ENCODE measurements at regions not wholly inside any gene's neighbourhood (a gene's known extent, or its start where the extent isn't known, plus 50 kb on each side); places are given as distances from the start of the nearest gene placed in this dataset.

GRCh38 chr11:41779401-41779960 lies 320.0 kb upstream of the LRRC4C start:
- DNase-seq, result peak; percentile 25
- peak overlapping the region; percentile 48 for H3K27ac ChIP-seq

GRCh38 chr11:41781441-41781840 lies 322.0 kb upstream of the LRRC4C start:
- H3K4me3 ChIP-seq, result no peak overlapping the region
- no peak overlapping the region for H3K27ac ChIP-seq
- intact Hi-C loops (cut with DNase I), result no loop called here
- TF ChIP-seq CTCF (IDR thresholded peaks at IDR 0.05), result no peak
- no peaks in the 10 kb centered on the region for H3K9me3 ChIP-seq
- no peak for DNase-seq
- H3K9ac ChIP-seq (ENCODE audit: low read depth in 2 of 2, low read length in 2 of 2), result no peak overlapping the region
- H3K4me1 ChIP-seq, result no peaks in the 10 kb centered on the region
- H3K36me3 ChIP-seq, result no peaks in the 10 kb centered on the region
- H3K27me3 ChIP-seq, result no peaks in the 10 kb centered on the region

More at GRCh38 chr11:41779401-41779960, 320.0 kb upstream of the LRRC4C start:
- H3K9ac ChIP-seq (ENCODE audit: low read depth in 2 of 2, low read length in 2 of 2), result no peak overlapping the region
- no peaks in the 10 kb centered on the region for H3K27me3 ChIP-seq
- intact Hi-C loops (cut with DNase I), result no loop called here
- no peak overlapping the region for H3K4me3 ChIP-seq
- no peaks in the 10 kb centered on the region for H3K36me3 ChIP-seq
- TF ChIP-seq CTCF (IDR thresholded peaks at IDR 0.05), result no peak
- no peaks in the 10 kb centered on the region for H3K9me3 ChIP-seq
- no peaks in the 10 kb centered on the region for H3K4me1 ChIP-seq

GRCh38 chr11:41784513-41785335 lies 325.3 kb upstream of the LRRC4C start:
- Histone ChIP-seq H3K36me3 (no peaks in the 10 kb centered on the region), H3K4me1 (no peaks in the 10 kb centered on the region), H3K27ac (peak overlapping the region; percentile 46), H3K9ac (ENCODE audit: low read depth in 2 of 2, low read length in 2 of 2) (no peak overlapping the region), H3K27me3 (no peaks in the 10 kb centered on the region), H3K9me3 (no peaks in the 10 kb centered on the region), H3K4me3 (no peak overlapping the region)
- TF ChIP-seq CTCF (IDR thresholded peaks at IDR 0.05), result no peak
- intact Hi-C loops (cut with DNase I), result no loop called here
- peak; percentile 53 for DNase-seq

- H3K27ac ChIP-seq, result no peak overlapping the region
- H3K9me3 ChIP-seq, result no peaks in the 10 kb centered on the region
- no peak overlapping the region for H3K4me3 ChIP-seq
- no peak for TF ChIP-seq CTCF (IDR thresholded peaks at IDR 0.05)
- no peak overlapping the region for H3K9ac ChIP-seq (ENCODE audit: low read depth in 2 of 2, low read length in 2 of 2)
- DNase-seq, result no peak
- no peaks in the 10 kb centered on the region for H3K36me3 ChIP-seq
- intact Hi-C loops (cut with DNase I), result no loop called here
- H3K4me1 ChIP-seq, result no peaks in the 10 kb centered on the region
- H3K27me3 ChIP-seq, result no peaks in the 10 kb centered on the region
Observed at GRCh38 chr11:41786087-41786486, 326.6 kb upstream of the LRRC4C start.

- no peak overlapping the region for H3K4me3 ChIP-seq
- H3K36me3 ChIP-seq, result no peaks in the 10 kb centered on the region
- no peaks in the 10 kb centered on the region for H3K27me3 ChIP-seq
- no peaks in the 10 kb centered on the region for H3K4me1 ChIP-seq
- intact Hi-C loops (cut with DNase I), result no loop called here
- H3K27ac ChIP-seq, result no peak overlapping the region
- H3K9ac ChIP-seq (ENCODE audit: low read depth in 2 of 2, low read length in 2 of 2), result no peak overlapping the region
- no peaks in the 10 kb centered on the region for H3K9me3 ChIP-seq
- no peak for TF ChIP-seq CTCF (IDR thresholded peaks at IDR 0.05)
- no peak for DNase-seq
Observed at GRCh38 chr11:41788177-41788576, 328.7 kb upstream of the LRRC4C start.
